CD4-positive, alpha-beta T cell treated with Interleukin-17A for 1 hour (primary cell): ENCODE measurements at regions not wholly inside any gene's neighbourhood (a gene's known extent, or its start where the extent isn't known, plus 50 kb on each side); places are given as distances from the start of the nearest gene placed in this dataset.
"Not testable (repeated sequence)": the region's sequence is repeated elsewhere in the genome, so short reads cannot be mapped to it uniquely, and the experiment has no call there.

Experiments
- DNase-seq: peaks from one replicate; pipeline ENCODE4 v3.0.0-alpha.2; 2020

DNA sequence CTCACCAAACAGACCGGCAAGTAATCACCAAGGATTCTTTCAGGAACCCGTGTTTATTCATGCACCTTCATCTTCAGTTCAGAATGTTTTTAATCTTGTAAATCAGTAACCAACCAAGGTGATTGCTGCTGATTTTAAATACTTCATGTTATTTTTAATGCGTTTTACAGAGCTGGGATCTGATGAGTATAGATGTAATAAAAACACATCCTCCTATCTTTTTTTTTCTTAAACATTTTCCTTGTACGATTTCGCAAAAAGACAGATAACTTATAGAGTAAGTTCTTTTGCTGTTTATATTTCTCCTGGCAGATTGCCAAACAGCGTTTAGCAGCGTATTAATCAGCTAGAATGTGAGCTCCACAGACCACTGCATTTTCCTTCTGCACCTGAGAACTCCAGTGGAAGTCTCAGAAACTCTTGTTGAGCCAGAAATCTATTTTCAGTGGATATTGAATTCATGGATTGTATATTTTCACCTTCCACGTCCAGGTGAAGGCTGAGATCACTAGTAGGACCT is 397.8 kb upstream of the NRP1 start:
- no peak for DNase-seq

GRCh38 chr10:33731322-33731721 is 396.9 kb upstream of the NRP1 start:
- DNase-seq: no peak

DNA sequence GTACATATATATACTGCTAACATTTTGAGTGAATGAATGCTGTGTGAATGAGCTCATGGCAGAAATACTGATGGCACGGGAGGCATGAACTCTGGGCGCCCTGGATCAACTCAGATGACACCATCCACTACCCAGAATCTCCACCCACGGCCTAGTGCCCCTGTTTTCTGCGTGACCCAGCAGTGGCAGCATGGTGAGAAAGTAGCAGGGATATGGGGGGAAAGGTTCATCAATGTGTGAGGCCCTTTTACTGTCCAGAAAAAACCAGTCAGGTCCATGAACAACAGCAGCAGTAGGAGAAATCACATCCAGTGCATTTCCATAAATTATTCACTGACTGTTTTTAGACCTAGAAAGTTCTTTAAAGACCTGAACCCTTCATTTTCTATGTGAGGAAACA is 391.0 kb upstream of the NRP1 start:
- DNase-seq: no peak

DNA sequence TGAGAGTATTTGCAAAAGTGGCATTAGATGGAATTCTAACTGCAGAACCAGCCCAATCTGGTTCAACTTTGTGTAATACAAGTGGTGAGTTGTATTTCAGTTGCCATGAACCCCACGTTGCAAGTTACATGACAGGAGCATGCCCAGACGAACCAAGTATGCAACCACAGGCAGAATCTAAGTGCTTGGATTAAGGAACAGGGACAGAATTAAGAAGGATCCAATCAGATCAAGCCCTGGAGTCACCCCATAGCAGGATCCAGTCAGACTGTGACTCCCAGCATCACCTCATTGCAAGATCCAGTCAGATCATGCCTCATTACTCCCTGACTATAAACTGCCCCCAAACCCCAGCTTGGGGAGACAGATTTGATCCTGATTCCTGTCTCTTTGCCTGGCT is 388.7 kb upstream of the NRP1 start:
- DNase-seq: no peak

- DNase-seq: no peak
Measured at GRCh38 chr10:33722067-33722466, 387.6 kb upstream of the NRP1 start.

DNA sequence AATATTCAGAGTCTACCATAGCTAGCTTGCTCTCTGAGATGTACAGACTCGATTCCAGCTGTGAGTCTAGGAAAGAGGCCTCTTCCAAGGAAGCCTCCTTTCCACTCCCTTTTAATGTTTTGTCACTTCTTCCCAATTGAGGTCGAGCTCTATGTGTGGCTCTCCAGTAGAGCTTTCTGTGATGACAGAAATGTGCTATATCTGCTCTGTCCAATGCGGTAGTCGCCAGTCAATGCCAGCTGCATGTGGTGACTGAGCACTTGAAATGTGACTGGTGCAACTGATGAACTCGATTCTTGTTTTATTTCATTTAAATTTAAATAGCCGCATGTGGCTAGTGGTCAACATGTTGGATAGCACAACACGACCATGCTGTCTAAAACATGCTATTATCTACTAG is 387.0 kb upstream of the NRP1 start:
- DNase-seq: no peak

- no peak for DNase-seq
Measured at GRCh38 chr10:33720161-33720560, 385.7 kb upstream of the NRP1 start.

GRCh38 chr10:33719005-33719703 is 384.7 kb upstream of the NRP1 start:
- no peak for DNase-seq

- no peak for DNase-seq
Measured at GRCh38 chr10:33716501-33717267, 382.2 kb upstream of the NRP1 start.

GRCh38 chr10:33715303-33715975 is 381.0 kb upstream of the NRP1 start:
- no peak for DNase-seq

GRCh38 chr10:33712825-33713224 is 378.4 kb upstream of the NRP1 start:
- DNase-seq: no peak

DNA sequence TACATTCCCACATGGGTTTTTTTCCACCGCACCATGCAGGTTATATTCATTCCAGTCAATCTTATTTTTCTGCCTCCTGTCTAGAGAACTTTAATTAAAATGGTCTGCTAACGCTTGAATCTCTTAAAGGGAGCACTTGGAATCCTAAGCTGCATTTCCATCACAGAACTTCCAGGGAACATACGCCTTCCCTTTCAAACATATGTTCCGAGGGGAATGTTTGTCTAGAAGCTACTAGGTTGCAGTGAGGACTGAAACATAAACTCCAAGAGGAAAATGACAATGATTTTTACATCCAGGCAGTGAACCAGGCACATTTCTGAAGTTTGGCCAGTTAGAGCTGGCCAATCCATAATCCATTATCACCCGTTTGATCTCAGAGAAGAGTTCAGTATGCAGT is 375.5 kb upstream of the NRP1 start:
- no peak for DNase-seq

DNA sequence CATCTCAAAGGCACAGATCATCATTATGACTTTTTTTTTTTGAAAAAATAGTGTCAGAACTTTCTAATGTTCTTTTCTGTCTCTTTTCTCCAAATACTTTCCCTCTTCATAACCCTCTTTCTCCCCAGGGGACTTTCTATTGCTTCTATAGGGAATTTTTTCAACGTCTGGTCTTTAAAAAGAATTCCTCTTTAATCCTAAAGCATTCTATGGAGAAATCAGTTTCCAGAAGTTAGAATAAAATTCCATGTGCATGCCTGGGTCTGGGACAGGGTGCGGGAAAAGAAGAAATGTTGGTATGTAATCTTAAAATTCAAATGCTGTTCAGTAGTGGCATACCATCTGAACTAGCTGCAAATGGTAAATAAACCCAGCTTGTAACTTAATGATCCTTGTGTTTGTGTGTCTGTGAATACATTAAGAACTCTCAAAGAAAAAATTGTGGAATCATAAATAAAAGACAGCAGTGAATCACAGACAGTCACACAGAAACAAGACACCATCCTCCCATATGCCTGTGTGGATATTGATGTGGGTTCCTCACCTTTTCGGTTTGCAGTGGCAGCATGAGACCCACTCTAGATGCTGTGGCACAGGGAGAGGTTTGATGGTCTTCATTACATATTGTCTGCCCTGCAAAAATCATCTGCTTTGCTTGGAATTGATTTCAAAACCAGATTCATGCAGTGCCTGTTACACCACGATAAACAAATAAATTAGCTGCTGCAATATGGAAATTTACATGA is 374.7 kb upstream of the NRP1 start:
- no peak for DNase-seq

GRCh38 chr10:33708561-33708960 is 374.1 kb upstream of the NRP1 start:
- DNase-seq: no peak

GRCh38 chr10:33706746-33707145 is 372.3 kb upstream of the NRP1 start:
- no peak for DNase-seq

DNA sequence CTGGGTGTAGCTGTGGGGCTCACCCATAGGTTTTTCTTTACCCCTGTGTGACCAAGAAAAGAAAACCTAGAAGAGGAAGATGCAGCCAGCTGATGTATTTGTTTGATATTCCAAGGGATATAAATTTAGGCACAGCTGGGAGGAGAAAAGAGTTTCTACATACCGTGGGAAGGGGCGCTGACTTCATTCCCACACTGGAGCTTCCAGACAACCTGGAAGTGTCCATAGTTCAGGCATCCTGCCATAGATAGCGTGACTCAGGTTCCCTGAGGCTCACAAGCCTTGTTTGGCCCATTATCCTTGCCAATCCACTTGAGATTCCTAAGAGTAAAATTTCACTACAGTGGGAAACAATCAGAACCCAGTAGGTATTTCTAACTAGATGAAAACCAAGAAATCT is 371.7 kb upstream of the NRP1 start:
- DNase-seq: no peak

GRCh38 chr10:33704214-33704830 is 369.9 kb upstream of the NRP1 start:
- no peak for DNase-seq

GRCh38 chr10:33703501-33704213 is 369.2 kb upstream of the NRP1 start:
- DNase-seq: no peak

GRCh38 chr10:33698033-33698432 is 363.6 kb upstream of the NRP1 start:
- no peak for DNase-seq

DNA sequence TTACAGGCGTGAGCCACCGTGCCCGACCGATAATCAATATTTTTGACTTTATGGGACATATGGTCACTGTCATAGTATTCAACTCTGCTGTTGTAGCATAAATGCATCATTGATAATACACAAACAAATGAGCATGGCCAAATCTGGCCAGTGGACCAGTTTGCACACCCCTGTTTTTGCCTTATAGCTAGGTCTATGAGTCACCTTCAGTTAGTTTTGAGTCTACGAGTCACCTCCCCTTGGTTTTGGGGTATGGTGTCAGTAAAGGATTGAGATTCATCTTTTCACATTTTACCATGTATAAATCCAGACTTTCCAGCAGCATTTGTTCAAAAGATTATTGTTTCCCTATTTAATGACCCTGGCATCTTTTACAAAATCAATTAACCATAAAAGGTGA is 362.5 kb upstream of the NRP1 start:
- DNase-seq: no peak

- DNase-seq: no peak
Measured at GRCh38 chr10:33695536-33695935, 361.1 kb upstream of the NRP1 start.

DNA sequence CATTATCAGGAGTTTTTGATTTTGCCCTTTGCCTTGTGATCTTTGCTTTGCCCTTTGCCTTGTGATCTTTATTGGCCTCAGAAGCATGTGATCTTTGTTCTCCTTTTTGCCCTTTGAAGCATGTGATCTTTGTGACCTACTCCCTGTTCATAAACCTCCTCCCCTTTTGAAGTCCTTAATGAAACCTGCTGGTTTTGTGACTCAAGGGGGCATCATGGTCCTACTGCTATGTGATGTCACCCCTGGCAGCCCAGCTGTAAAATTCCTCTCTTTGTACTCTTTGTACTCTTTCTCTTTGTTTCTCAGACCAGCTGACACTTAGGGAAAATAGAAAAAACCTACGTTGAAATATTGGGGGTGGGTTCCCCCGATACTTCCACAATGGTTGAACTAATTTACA is 356.1 kb upstream of the NRP1 start:
- DNase-seq: not testable (repeated sequence)
